T47D (cell line): ENCODE measurements at regions not wholly inside any gene's neighbourhood (a gene's known extent, or its start where the extent isn't known, plus 50 kb on each side); places are given as distances from the start of the nearest gene placed in this dataset.
A peak's percentile ranks its signal among the peaks of the same experiment; 100 is the strongest.

Experiments used
- DNase-seq, 2 experiments: peaks; one replicate each; pipeline versions ENCODE4 v3.0.0 to v3.0.0-alpha.2; 2011 to 2012; ENCODE audit warnings: low read depth in 1 of 2, low spot score in 1 of 2
- JUND ChIP-seq: IDR thresholded peaks from 2 replicates; pipeline ENCODE4 v1.6.1; 2012; ENCODE audit warnings: low read depth
- in situ Hi-C: cut with HindIII; loops from 2 replicates; pipeline ENCODE4 v1.10.0; 2016; ENCODE audit warnings: low sequenced_read_pairs, low pct_unique_long_range_greater_than_20kb

- DNase-seq: peak in 1 of 2 experiments; percentile 61
- in situ Hi-C loops: no loop called here
Observed at GRCh38 chr2:118520246-118520645, 327.2 kb downstream of the EN1 start.

GRCh38 chr2:118519511-118519910 lies 327.9 kb downstream of the EN1 start:
- no peak for TF ChIP-seq JUND
- in situ Hi-C loops: no loop called here
- DNase-seq: no peak

More at GRCh38 chr2:118520246-118520645, 327.2 kb downstream of the EN1 start:
- no peak for TF ChIP-seq JUND

- no peak for DNase-seq
- in situ Hi-C loops: no loop called here
- TF ChIP-seq JUND: no peak
Observed at GRCh38 chr2:118510807-118511206, 336.6 kb downstream of the EN1 start.

- no peak for DNase-seq
- TF ChIP-seq JUND: no peak
- in situ Hi-C loops: no loop called here
Observed at GRCh38 chr2:118509319-118510004, 338.0 kb downstream of the EN1 start.

- TF ChIP-seq JUND: no peak
- in situ Hi-C loops: no loop called here
- DNase-seq: no peak
Observed at GRCh38 chr2:118508282-118508681, 339.2 kb downstream of the EN1 start.

- in situ Hi-C loops: no loop called here
Observed at GRCh38 chr2:118505436-118505835, 342.0 kb downstream of the EN1 start.

GRCh38 chr2:118502106-118502505 lies 345.3 kb downstream of the EN1 start:
- in situ Hi-C loops: no loop called here
- TF ChIP-seq JUND: no peak
- DNase-seq: no peak

More at GRCh38 chr2:118505436-118505835, 342.0 kb downstream of the EN1 start:
- no peak for TF ChIP-seq JUND
- no peak for DNase-seq

GRCh38 chr2:118498943-118499342 lies 348.5 kb downstream of the EN1 start:
- DNase-seq: no peak
- no peak for TF ChIP-seq JUND
- in situ Hi-C loops: no loop called here

- no peak for DNase-seq
- TF ChIP-seq JUND: no peak
- in situ Hi-C loops: no loop called here
Observed at GRCh38 chr2:118496870-118497611, 350.4 kb downstream of the EN1 start.

- in situ Hi-C loops: no loop called here
- no peak for DNase-seq
- TF ChIP-seq JUND: no peak
Observed at GRCh38 chr2:118496467-118496866, 351.0 kb downstream of the EN1 start.

GRCh38 chr2:118495290-118495689 lies 352.2 kb downstream of the EN1 start:
- no peak for TF ChIP-seq JUND
- DNase-seq: no peak
- in situ Hi-C loops: no loop called here

GRCh38 chr2:118493213-118493612 lies 354.2 kb downstream of the EN1 start:
- no peak for TF ChIP-seq JUND
- in situ Hi-C loops: no loop called here

GRCh38 chr2:118492335-118492734 lies 355.1 kb downstream of the EN1 start:
- no peak for TF ChIP-seq JUND
- in situ Hi-C loops: no loop called here

More at GRCh38 chr2:118493213-118493612, 354.2 kb downstream of the EN1 start:
- DNase-seq: no peak

More at GRCh38 chr2:118492335-118492734, 355.1 kb downstream of the EN1 start:
- no peak for DNase-seq
